Stomach (tissue), 8 donors: ENCODE measurements at regions not wholly inside any gene's neighbourhood (a gene's known extent, or its start where the extent isn't known, plus 50 kb on each side); places are given as distances from the start of the nearest gene placed in this dataset.

Experiments
- DNase-seq, 2 donors: peaks; one replicate each; pipeline versions ENCODE4 v3.0.0 to v3.0.0-alpha.2; 2013 to 2019
- H3K27ac ChIP-seq, 5 donors: fragments of 200-600 bp in 4 of 5; sonication (generic) in 4 of 5; one replicate each; pipeline ENCODE4 v1.5.1; 2013 to 2019; ENCODE audit warnings: mild to moderate bottlenecking in 1 of 5, moderate library complexity in 1 of 5
- H3K27me3 ChIP-seq, 3 donors: fragments of 200-600 bp; sonication (generic); one replicate each; pipeline ENCODE4 v1.5.1; 2017 to 2019; ENCODE audit warnings: mixed run types in 1 of 3
- H3K36me3 ChIP-seq, 4 donors: fragments of 200-600 bp; sonication (generic); 1 replicate in 3 of 4; 2 replicates in 1 of 4; pipeline ENCODE4 v1.5.1; 2016 to 2019
- H3K4me1 ChIP-seq, 4 donors: fragments of 200-600 bp; sonication (generic); one replicate each; pipeline ENCODE4 v1.5.1; 2016 to 2019
- H3K4me3 ChIP-seq, 4 donors: fragments of 200-600 bp; sonication (generic) in 3 of 4; one replicate each; pipeline ENCODE4 v1.5.1; 2016 to 2019; ENCODE audit warnings: mild to moderate bottlenecking in 1 of 4
- H3K9me3 ChIP-seq, 4 donors: fragments of 200-600 bp; sonication (generic); one replicate each; pipeline ENCODE4 v1.5.1; 2016 to 2019
- CTCF ChIP-seq, 7 experiments: fragments of 450-650 bp in 4 of 7; fragments of 200-600 bp in 3 of 7; sonication (generic) in 3 of 7; IDR thresholded peaks; one replicate each; pipeline ENCODE4 v1.5.1; 2016 to 2019; ENCODE audit warnings: antibody characterized with exemption in 7 of 7, control low read depth in 2 of 7, mild to moderate bottlenecking in 1 of 7
- EP300 ChIP-seq: sonication (generic); formaldehyde crosslinking; IDR thresholded peaks from one replicate; pipeline ENCODE4 v1.6.1; 2017; ENCODE audit warnings: antibody characterized with exemption
- POLR2A ChIP-seq, 4 donors: fragments of 450-650 bp; IDR thresholded peaks; one replicate each; pipeline ENCODE4 v1.6.1; 2016; ENCODE audit warnings: antibody characterized with exemption in 4 of 4, control low read depth in 2 of 4, mild to moderate bottlenecking in 1 of 4, moderate library complexity in 1 of 4
- POLR2AphosphoS5 ChIP-seq, 3 donors: sonication (generic); formaldehyde crosslinking; IDR thresholded peaks; one replicate each; pipeline ENCODE4 v1.6.1; 2016; ENCODE audit warnings: antibody characterized with exemption in 3 of 3
- WGBS, 5 donors: extraction: QIAGEN DNeasy Blood & Tissue Kit in 3 of 5; methylation state at CpG; one replicate each; pipeline versions ENCODE4 v1.1.5 to v1.1.7; 2013 to 2018; 5-methylcytosine and 5-hydroxymethylcytosine counted together
- intact Hi-C: fragments of 100-400 bp; cut with DNase I; formaldehyde crosslinking; loops from one replicate; pipeline ENCODE4 v1.15.1; 2023; ENCODE audit warnings: low total_unique reads
- donor health status: healthy with polysubstance abuse.
- donor health status: Bipolar disorder and iron deficiency.
- donor health status: healthy.

- Histone ChIP-seq H3K36me3 (no peaks in the 10 kb centered on the region), H3K27me3 (peaks cover 0 to 60% (median 16%) of the 10 kb centered on the region in 3 donors), H3K4me1 (peaks cover 0 to 10% (median 0%) of the 10 kb centered on the region in 4 donors), H3K27ac (no peak overlapping the region), H3K9me3 (peaks cover 0 to 4% (median 0%) of the 10 kb centered on the region in 4 donors), H3K4me3 (no peak overlapping the region)
- TF ChIP-seq CTCF (IDR thresholded peaks at IDR 0.05) (no peak), POLR2A (IDR thresholded peaks at IDR 0.05) (no peak), POLR2AphosphoS5 (IDR thresholded peaks at IDR 0.05) (no peak), EP300 (no peak)
- no peak for DNase-seq
- intact Hi-C loops, result no loop called here
- WGBS, 5 donors, result 91 to 94% (median 94%) methylated on average over 7 of the region's 7 CpGs
Measured at GRCh38 chr7:157073949-157074624, 63.6 kb upstream of the MNX1 start.

DNA sequence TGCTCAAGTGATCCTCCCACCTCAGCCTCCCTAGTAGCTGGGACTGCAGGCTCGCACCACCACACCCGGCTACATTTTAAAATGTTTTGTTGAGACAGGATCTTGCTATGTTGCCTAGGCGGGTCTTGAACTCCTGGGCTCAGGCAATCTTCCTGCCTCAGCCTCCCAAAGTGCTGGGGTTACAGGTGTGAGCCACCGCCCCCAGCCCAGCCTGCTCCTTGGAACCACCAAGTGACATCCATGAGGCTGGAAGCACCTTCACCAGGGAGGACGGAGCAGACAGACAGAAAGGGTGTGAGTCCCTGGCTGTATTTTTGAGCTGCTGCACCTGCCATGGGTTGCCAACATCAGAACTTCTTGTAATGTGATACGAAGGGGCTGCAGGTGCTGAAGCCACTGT, 62.3 kb upstream of the UBE3C start:
- no peak for DNase-seq
- Histone ChIP-seq H3K4me1 (peaks cover 0 to 10% (median 0%) of the 10 kb centered on the region in 4 donors), H3K4me3 (no peak overlapping the region), H3K9me3 (peaks cover 0 to 4% (median 2%) of the 10 kb centered on the region in 4 donors), H3K36me3 (no peaks in the 10 kb centered on the region), H3K27ac (no peak overlapping the region), H3K27me3 (peaks cover 0 to 84% (median 29%) of the 10 kb centered on the region in 3 donors)
- TF ChIP-seq CTCF (IDR thresholded peaks at IDR 0.05), result no peak
- TF ChIP-seq EP300, result no peak
- TF ChIP-seq POLR2AphosphoS5 (IDR thresholded peaks at IDR 0.05), result no peak
- TF ChIP-seq POLR2A (IDR thresholded peaks at IDR 0.05), result no peak
- 83 to 91% (median 84%) methylated on average over 4 to 6 of the region's 6 CpGs for WGBS, 5 donors
- intact Hi-C loops, result no loop called here

GRCh38 chr7:157077021-157077420, 61.7 kb upstream of the UBE3C start:
- DNase-seq, result no peak
- intact Hi-C loops, result no loop called here
- peaks cover 0 to 84% (median 29%) of the 10 kb centered on the region in 3 donors for H3K27me3 ChIP-seq
- 71 to 80% (median 79%) methylated on average over 11 of the region's 11 CpGs for WGBS, 5 donors
- TF ChIP-seq CTCF (IDR thresholded peaks at IDR 0.05) (no peak), POLR2AphosphoS5 (IDR thresholded peaks at IDR 0.05) (no peak), POLR2A (IDR thresholded peaks at IDR 0.05) (no peak), EP300 (no peak)
- peaks cover 0 to 9% (median 3%) of the 10 kb centered on the region in 4 donors for H3K9me3 ChIP-seq
- H3K27ac ChIP-seq, result no peak overlapping the region
- no peaks in the 10 kb centered on the region for H3K36me3 ChIP-seq
- H3K4me1 ChIP-seq, result peaks cover 0 to 10% (median 0%) of the 10 kb centered on the region in 4 donors
- H3K4me3 ChIP-seq, result no peak overlapping the region

DNA sequence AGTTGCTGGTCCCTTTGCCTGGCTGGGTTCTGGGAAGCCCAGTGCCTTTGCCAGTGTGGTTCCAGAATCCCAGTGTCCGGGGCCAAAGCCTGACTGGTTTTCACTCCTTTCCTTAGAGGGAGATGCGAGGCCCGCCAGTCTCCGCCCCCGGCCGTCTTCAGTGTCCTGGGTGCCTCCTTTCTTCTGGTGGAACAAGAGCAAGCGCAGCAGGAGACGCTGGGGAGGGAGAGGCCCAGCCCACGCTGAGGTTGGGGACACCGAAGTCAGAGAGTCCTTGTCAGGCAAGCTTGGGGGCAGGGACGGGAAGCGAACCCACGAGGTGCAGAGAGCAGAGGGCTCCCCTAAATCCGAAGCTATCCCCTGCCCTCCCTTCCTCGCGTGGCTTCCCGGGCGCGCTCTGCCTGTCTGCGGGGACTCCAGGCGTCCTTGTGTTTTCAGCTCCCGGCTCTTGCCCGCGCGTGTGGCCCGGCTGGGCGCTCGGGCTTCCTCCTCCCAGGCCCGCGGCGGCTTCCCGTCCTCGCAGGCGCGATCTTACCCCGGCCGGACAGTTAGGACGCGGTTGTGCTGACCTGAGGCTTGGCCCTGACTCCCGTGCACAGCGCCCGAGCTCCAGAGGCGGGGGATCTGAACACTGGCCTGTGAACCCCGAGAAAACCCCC, 60.6 kb upstream of the UBE3C start:
- Histone ChIP-seq H3K4me3 (no peak overlapping the region), H3K4me1 (peaks cover 0 to 10% (median 0%) of the 10 kb centered on the region in 4 donors), H3K27ac (no peak overlapping the region), H3K36me3 (no peaks in the 10 kb centered on the region), H3K9me3 (peaks cover 0 to 19% (median 12%) of the 10 kb centered on the region in 4 donors), H3K27me3 (peaks cover 0 to 76% (median 29%) of the 10 kb centered on the region in 3 donors)
- WGBS, 5 donors, result 6 to 16% (median 11%) methylated on average over 23 to 44 of the region's 44 CpGs
- peak in 1 of 2 donors; percentile 23 for DNase-seq
- intact Hi-C loops, result no loop called here
- no peak for TF ChIP-seq EP300
- no peak for TF ChIP-seq CTCF (IDR thresholded peaks at IDR 0.05)
- TF ChIP-seq POLR2A (IDR thresholded peaks at IDR 0.05), result no peak
- no peak for TF ChIP-seq POLR2AphosphoS5 (IDR thresholded peaks at IDR 0.05)
